HCT116 (cell line): ENCODE measurements at regions not wholly inside any gene's neighbourhood (a gene's known extent, or its start where the extent isn't known, plus 50 kb on each side); places are given as distances from the start of the nearest gene placed in this dataset.
"Not testable (repeated sequence)": the region's sequence is repeated elsewhere in the genome, so short reads cannot be mapped to it uniquely, and the experiment has no call there.

Source experiments
- ELF1 ChIP-seq: IDR thresholded peaks from 2 replicates; pipeline ENCODE4 v1.6.1; 2012; ENCODE audit warnings: low read depth, borderline replicate concordance
- TF ChIP-seq, protein P1 (sequence below), 3 experiments: fragments of 200-600 bp in 1 of 3; sonication (generic) in 1 of 3; IDR thresholded peaks in 2 of 3; conservative IDR thresholded peaks in 1 of 3; 2 replicates each; pipeline ENCODE4 v1.5.1; 2012 to 2017; ENCODE audit warnings: low read depth in 2 of 3, low read length in 2 of 3, antibody characterized with exemption in 1 of 3, borderline replicate concordance in 1 of 3, control low read depth in 1 of 3, mild to moderate bottlenecking in 1 of 3, mixed read lengths in 1 of 3, mixed run types in 1 of 3, moderate library complexity in 1 of 3; ENCODE audit not compliant: insufficient read depth in 1 of 3

GRCh38 chr21:25166904-25167303 lies 440.4 kb downstream of the MRPL39 start:
- TF ChIP-seq, protein P1, sequence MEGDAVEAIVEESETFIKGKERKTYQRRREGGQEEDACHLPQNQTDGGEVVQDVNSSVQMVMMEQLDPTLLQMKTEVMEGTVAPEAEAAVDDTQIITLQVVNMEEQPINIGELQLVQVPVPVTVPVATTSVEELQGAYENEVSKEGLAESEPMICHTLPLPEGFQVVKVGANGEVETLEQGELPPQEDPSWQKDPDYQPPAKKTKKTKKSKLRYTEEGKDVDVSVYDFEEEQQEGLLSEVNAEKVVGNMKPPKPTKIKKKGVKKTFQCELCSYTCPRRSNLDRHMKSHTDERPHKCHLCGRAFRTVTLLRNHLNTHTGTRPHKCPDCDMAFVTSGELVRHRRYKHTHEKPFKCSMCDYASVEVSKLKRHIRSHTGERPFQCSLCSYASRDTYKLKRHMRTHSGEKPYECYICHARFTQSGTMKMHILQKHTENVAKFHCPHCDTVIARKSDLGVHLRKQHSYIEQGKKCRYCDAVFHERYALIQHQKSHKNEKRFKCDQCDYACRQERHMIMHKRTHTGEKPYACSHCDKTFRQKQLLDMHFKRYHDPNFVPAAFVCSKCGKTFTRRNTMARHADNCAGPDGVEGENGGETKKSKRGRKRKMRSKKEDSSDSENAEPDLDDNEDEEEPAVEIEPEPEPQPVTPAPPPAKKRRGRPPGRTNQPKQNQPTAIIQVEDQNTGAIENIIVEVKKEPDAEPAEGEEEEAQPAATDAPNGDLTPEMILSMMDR (IDR thresholded peaks at IDR 0.05 in 2 of 3, conservative IDR thresholded peaks at IDR 0.05 in 1 of 3; ENCODE audit: borderline replicate concordance in 1 of 3, insufficient read depth in 1 of 3, low read depth in 2 of 3, low read length in 2 of 3) = not testable (repeated sequence)
- TF ChIP-seq ELF1 = not testable (repeated sequence)
